BLaER1 (cell line): ENCODE measurements at regions not wholly inside any gene's neighbourhood (a gene's known extent, or its start where the extent isn't known, plus 50 kb on each side); places are given as distances from the start of the nearest gene placed in this dataset.
"Not testable (repeated sequence)": the region's sequence is repeated elsewhere in the genome, so short reads cannot be mapped to it uniquely, and the experiment has no call there.

Experiments used
- H3K27ac ChIP-seq: shearing (Covaris generic); formaldehyde crosslinking; 2 replicates; pipeline ENCODE4 v1.8.1; 2022
- H3K27me3 ChIP-seq: shearing (Covaris generic); formaldehyde crosslinking; 2 replicates; pipeline ENCODE4 v1.8.1; 2022
- H3K36me3 ChIP-seq: shearing (Covaris generic); formaldehyde crosslinking; 2 replicates; pipeline ENCODE4 v1.8.1; 2022
- H3K4me1 ChIP-seq: shearing (Covaris generic); formaldehyde crosslinking; 2 replicates; pipeline ENCODE4 v1.8.1; 2022
- H3K4me2 ChIP-seq: shearing (Covaris generic); formaldehyde crosslinking; 2 replicates; pipeline ENCODE4 v1.8.1; 2022
- H3K4me3 ChIP-seq: shearing (Covaris generic); formaldehyde crosslinking; 2 replicates; pipeline ENCODE4 v1.8.1; 2022
- H3K9ac ChIP-seq: shearing (Covaris generic); formaldehyde crosslinking; 2 replicates; pipeline ENCODE4 v1.8.1; 2022
- H3K9me3 ChIP-seq: shearing (Covaris generic); formaldehyde crosslinking; 2 replicates; pipeline ENCODE4 v1.8.1; 2022
- H4K20me1 ChIP-seq: shearing (Covaris generic); formaldehyde crosslinking; 2 replicates; pipeline ENCODE4 v1.8.1; 2022
- Cebpa-rat ChIP-seq: shearing (Covaris generic); IDR thresholded peaks from 2 replicates; pipeline ENCODE4 v1.8.1; 2022

DNA sequence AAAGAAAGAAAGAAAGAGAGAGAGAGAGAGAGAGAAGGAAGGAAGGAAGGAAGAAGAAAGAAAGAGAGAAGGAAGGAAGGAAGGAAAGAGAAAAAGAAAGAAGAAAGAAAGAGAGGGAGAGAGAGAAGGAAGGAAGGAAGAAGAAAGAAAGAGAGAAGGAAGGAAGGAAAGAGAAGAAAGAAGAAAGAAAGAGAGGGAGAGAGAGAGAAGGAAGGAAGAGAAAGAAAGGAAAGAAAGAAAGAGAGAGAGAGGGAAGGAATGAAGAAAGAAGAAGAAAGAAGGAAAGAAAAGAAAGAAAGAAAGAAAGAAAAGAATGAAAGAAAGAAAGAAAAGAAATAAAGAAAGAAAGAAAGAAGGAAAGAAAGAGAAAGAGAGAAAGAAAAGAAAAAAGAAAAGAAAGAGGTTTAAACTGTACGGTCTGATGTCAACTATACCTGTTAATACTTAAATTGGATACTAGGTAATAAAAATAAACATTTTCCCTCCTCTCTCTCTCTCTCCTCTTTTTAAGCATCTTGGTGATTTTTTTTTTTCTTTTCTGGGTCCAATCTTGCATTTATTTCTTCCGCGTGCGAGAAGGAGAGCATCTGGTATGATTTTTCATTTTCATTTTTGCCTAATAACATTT, 93.8 kb downstream of the CRLF2 start:
- Histone ChIP-seq H3K27ac (no peak overlapping the region), H3K4me3 (no peak overlapping the region), H3K9ac (no peak overlapping the region), H3K27me3 (no peaks in the 10 kb centered on the region), H3K36me3 (no peaks in the 10 kb centered on the region), H4K20me1 (no peaks in the 10 kb centered on the region), H3K9me3 (no peaks in the 10 kb centered on the region), H3K4me2 (no peak overlapping the region), H3K4me1 (no peaks in the 10 kb centered on the region)
- no peak for TF ChIP-seq Cebpa-rat

GRCh38 chrX:1115411-1115810, 97.0 kb downstream of the CRLF2 start:
- not testable (repeated sequence) for H3K27ac ChIP-seq, H3K4me2 ChIP-seq, H3K27me3 ChIP-seq, H4K20me1 ChIP-seq, H3K9me3 ChIP-seq, H3K36me3 ChIP-seq, H3K9ac ChIP-seq, H3K4me1 ChIP-seq, H3K4me3 ChIP-seq

GRCh38 chrX:1112321-1112720, 100.1 kb downstream of the CRLF2 start:
- Histone ChIP-seq H3K36me3 (no peaks in the 10 kb centered on the region), H3K9me3 (no peaks in the 10 kb centered on the region), H3K27ac (no peak overlapping the region), H3K9ac (no peak overlapping the region), H3K4me1 (no peaks in the 10 kb centered on the region), H3K27me3 (no peaks in the 10 kb centered on the region), H3K4me3 (no peak overlapping the region), H3K4me2 (no peak overlapping the region), H4K20me1 (no peaks in the 10 kb centered on the region)
- no peak for TF ChIP-seq Cebpa-rat

DNA sequence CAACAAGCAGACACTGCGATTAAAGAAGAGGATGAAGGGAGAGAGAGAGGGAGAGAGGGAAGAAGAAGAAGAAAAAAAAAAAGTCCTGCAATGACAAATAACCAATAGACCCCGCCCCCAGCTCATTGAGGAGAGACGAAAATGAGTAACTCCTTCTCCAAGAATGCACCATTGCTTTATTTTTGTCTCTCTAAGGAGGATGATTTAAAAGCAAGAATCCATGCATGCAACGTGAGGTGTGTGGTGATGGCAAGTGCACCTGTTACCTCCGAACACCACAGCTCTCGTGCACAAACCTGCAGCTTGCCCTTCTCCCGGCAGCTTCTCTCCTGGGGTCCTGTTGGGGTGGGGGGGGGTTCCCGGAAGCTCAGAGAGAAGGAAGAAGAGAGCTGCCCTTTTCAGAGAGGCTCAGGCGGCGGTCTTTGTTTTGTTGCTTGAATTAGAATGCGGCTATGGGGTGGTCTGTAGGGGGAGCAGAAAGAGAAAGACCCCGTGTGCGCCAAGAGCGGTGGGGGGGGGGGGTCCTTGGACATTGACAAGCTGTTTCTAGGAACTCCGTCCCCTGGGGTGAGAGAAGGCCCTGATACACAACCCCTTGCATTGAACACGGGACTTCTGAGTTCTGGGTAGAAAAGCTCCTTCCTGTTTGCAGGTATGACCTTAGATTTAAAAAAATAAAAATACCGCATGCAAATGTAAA, 100.7 kb downstream of the CRLF2 start:
- H3K27me3 ChIP-seq = no peaks in the 10 kb centered on the region
- H3K4me2 ChIP-seq = no peak overlapping the region
- H3K9me3 ChIP-seq = no peaks in the 10 kb centered on the region
- H3K36me3 ChIP-seq = no peaks in the 10 kb centered on the region
- H3K4me1 ChIP-seq = no peaks in the 10 kb centered on the region
- H3K4me3 ChIP-seq = no peak overlapping the region
- no peaks in the 10 kb centered on the region for H4K20me1 ChIP-seq
- H3K27ac ChIP-seq = no peak overlapping the region
- no peak for TF ChIP-seq Cebpa-rat
- H3K9ac ChIP-seq = no peak overlapping the region

- Histone ChIP-seq H4K20me1 (no peaks in the 10 kb centered on the region), H3K27ac (no peak overlapping the region), H3K36me3 (no peaks in the 10 kb centered on the region), H3K9ac (no peak overlapping the region), H3K4me1 (no peaks in the 10 kb centered on the region), H3K4me3 (no peak overlapping the region), H3K4me2 (no peak overlapping the region), H3K27me3 (no peaks in the 10 kb centered on the region), H3K9me3 (no peaks in the 10 kb centered on the region)
- no peak for TF ChIP-seq Cebpa-rat
Observed at GRCh38 chrX:1109580-1110119, 102.8 kb downstream of the CRLF2 start.

GRCh38 chrX:1108501-1109445, 103.7 kb downstream of the CRLF2 start:
- Histone ChIP-seq H3K4me1 (no peaks in the 10 kb centered on the region), H3K27ac (no peak overlapping the region), H3K36me3 (no peaks in the 10 kb centered on the region), H3K9ac (no peak overlapping the region), H3K4me3 (no peak overlapping the region), H4K20me1 (no peaks in the 10 kb centered on the region), H3K4me2 (no peak overlapping the region), H3K9me3 (no peaks in the 10 kb centered on the region), H3K27me3 (no peaks in the 10 kb centered on the region)
- TF ChIP-seq Cebpa-rat = no peak

DNA sequence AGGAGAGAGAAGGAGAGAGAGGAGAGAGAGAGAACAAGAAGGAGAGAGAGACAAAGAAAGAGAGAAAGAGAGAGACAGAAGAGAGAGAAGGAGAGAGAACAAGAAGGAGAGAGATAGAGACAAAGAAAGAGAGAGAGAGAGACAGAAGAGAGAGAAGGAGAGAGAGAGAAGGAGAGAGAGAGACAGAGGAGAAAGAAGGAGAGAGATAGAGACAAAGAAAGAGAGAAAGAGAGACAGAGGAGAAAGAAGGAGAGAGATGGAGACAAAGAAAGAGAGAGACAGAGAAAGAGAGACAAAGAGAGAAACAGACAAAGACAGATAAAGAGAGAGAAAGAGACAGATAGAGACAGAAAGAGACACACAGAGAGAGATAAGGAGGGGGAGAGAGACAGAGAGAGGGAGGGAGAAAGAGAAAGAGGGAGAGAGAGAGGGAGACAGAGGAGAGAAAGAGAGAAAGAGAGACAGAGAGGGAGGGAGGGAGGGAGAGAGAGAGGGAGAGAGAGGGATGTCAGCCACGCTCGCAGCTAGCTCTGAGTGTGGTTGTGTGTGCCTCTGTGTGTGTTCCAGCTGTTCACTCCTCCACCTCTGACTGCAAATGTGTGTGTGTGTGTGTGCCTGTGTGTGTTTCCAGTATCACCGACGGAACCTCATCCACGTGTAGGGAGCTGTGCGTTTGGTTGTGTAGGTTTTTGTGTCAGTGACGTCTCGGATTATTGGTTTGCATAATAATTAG, 105.8 kb downstream of the CRLF2 start:
- TF ChIP-seq Cebpa-rat = no peak
- Histone ChIP-seq H4K20me1 (no peaks in the 10 kb centered on the region), H3K36me3 (no peaks in the 10 kb centered on the region), H3K4me1 (no peaks in the 10 kb centered on the region), H3K4me2 (no peak overlapping the region), H3K27me3 (no peaks in the 10 kb centered on the region), H3K27ac (no peak overlapping the region), H3K4me3 (no peak overlapping the region), H3K9me3 (no peaks in the 10 kb centered on the region), H3K9ac (no peak overlapping the region)

DNA sequence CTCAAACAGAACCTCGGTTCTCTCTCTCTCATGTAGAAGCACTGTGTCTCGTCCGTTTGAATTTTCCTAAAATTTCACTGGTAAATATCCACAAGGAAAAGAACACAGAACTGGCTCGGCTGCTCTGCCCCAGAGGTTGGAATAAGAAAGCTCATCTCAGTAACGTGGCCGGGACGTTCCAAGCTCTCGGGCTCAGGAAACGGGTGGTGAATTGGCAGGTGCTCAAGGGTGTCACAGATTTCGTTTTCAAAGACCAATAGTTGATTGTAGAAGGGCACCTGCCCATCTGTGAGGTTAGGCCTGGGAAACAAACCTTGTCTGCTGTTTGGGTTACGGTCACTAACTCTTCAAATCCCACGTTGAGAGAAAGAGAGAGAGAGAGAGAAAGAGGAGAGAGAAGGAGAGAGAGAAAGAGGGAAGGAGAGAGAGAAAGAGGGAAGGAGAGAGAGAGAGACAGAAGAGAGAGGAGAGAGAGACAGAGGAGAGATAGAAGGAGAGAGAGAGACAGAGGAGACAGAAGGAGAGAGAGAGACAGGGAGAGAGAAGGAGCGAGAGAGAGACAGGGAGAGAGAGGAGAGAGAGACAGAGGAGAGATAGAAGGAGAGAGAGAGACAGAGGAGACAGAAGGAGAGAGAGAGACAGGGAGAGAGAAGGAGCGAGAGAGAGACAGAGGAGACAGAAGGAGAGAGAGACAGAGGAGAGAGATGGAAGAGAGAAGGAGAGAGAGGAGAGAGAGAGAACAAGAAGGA, 106.6 kb downstream of the CRLF2 start:
- no peak overlapping the region for H3K4me2 ChIP-seq
- H3K4me3 ChIP-seq = no peak overlapping the region
- no peak for TF ChIP-seq Cebpa-rat
- H3K27ac ChIP-seq = no peak overlapping the region
- no peaks in the 10 kb centered on the region for H3K9me3 ChIP-seq
- no peaks in the 10 kb centered on the region for H3K4me1 ChIP-seq
- H3K9ac ChIP-seq = no peak overlapping the region
- H3K36me3 ChIP-seq = no peaks in the 10 kb centered on the region
- H4K20me1 ChIP-seq = no peaks in the 10 kb centered on the region
- no peaks in the 10 kb centered on the region for H3K27me3 ChIP-seq

GRCh38 chrX:1105031-1105430, 107.4 kb downstream of the CRLF2 start:
- not testable (repeated sequence) for H3K4me3 ChIP-seq, H3K4me1 ChIP-seq, H3K9me3 ChIP-seq, H3K9ac ChIP-seq, H3K27me3 ChIP-seq, H3K36me3 ChIP-seq, H3K4me2 ChIP-seq, H4K20me1 ChIP-seq, H3K27ac ChIP-seq
